ENCODE measurements at regions not wholly inside any gene's neighbourhood (a gene's known extent, or its start where the extent isn't known, plus 50 kb on each side); places are given as distances from the start of the nearest gene placed in this dataset.

GRCh38 chr13:44195245-44195644 lies 178.4 kb upstream of the SERP2 start:
- Histone ChIP-seq H4K20me1 (ENCODE audit: insufficient read depth, low read length) (no peaks in the 10 kb centered on the region), H3K4me1 (ENCODE audit: insufficient read depth, low read length) (peaks cover 22% of the 10 kb centered on the region), H3K27ac (ENCODE audit: extremely low read length, insufficient read depth, low read length) (no peak overlapping the region), H3K9me3 (ENCODE audit: low read length) (no peaks in the 10 kb centered on the region), H3K79me2 (ENCODE audit: insufficient read depth, low read length) (no peaks in the 10 kb centered on the region), H3K4me3 (replicated peaks in 1 of 3; ENCODE audit: insufficient read depth in 1 of 3, low read depth in 2 of 3, low read length in 3 of 3) (no peak overlapping the region), H3K4me2 (ENCODE audit: low read depth, low read length) (no peak overlapping the region), H3K9ac (ENCODE audit: insufficient read depth, low read depth, low read length) (no peak overlapping the region), H2AFZ (ENCODE audit: low read length) (no peak overlapping the region), H3K36me3 (replicated peaks in 1 of 2; ENCODE audit: control insufficient read depth in 1 of 2, insufficient read depth in 2 of 2, low read length in 2 of 2) (no peaks in the 10 kb centered on the region), H3K27me3 (ENCODE audit: control insufficient read depth in 1 of 2, insufficient read depth in 2 of 2, low read length in 2 of 2) (no peaks in the 10 kb centered on the region)
- ATAC-seq (no peak), FAIRE-seq (no peak), DNase-seq (ENCODE audit: low spot score) (no peak)
- ChIA-PET CTCF (ENCODE audit: low intra/inter-chr PET ratio, low total read pairs) (no interaction called here), POLR2A (no interaction called here)
- BruUV-seq (replicated peaks) = no TSS peak
- 55% methylated on average over 3 of the region's 3 CpGs for WGBS (ENCODE audit: low lambda C conversion rate)
- TF ChIP-seq ZNF713 (CRISPR knock-in tag; IDR thresholded peaks at IDR 0.05) (no peak), ZNF136 (CRISPR knock-in tag; IDR thresholded peaks at IDR 0.05; ENCODE audit: low read depth) (no peak)
- in situ Hi-C loops (cut with HindIII; ENCODE audit: extremely low pct_ligation_motif_present, low pct_unique_long_range_greater_than_20kb) (no loop called here), intact Hi-C loops (cut with micrococcal nuclease; ENCODE audit: unreplicated experiment) (no loop called here)

- in situ Hi-C loops (cut with HindIII; ENCODE audit: extremely low pct_ligation_motif_present, low pct_unique_long_range_greater_than_20kb) = no loop called here
- no TSS peak for BruUV-seq (replicated peaks)
- no peak for FAIRE-seq
- H3K4me1 ChIP-seq (ENCODE audit: insufficient read depth, low read length) = peaks cover 21% of the 10 kb centered on the region
- H3K27ac ChIP-seq (ENCODE audit: extremely low read length, insufficient read depth, low read length) = no peak overlapping the region
- CTCF ChIA-PET (ENCODE audit: low intra/inter-chr PET ratio, low total read pairs) = no interaction called here
- DNase-seq (ENCODE audit: low spot score) = no peak
- H3K36me3 ChIP-seq (replicated peaks in 1 of 2; ENCODE audit: control insufficient read depth in 1 of 2, insufficient read depth in 2 of 2, low read length in 2 of 2) = no peaks in the 10 kb centered on the region
- no peak overlapping the region for H3K4me3 ChIP-seq (replicated peaks in 1 of 3; ENCODE audit: insufficient read depth in 1 of 3, low read depth in 2 of 3, low read length in 3 of 3)
- no peaks in the 10 kb centered on the region for H3K9me3 ChIP-seq (ENCODE audit: low read length)
- H2AFZ ChIP-seq (ENCODE audit: low read length) = no peak overlapping the region
- intact Hi-C loops (cut with micrococcal nuclease; ENCODE audit: unreplicated experiment) = no loop called here
- no peaks in the 10 kb centered on the region for H3K27me3 ChIP-seq (ENCODE audit: control insufficient read depth in 1 of 2, insufficient read depth in 2 of 2, low read length in 2 of 2)
- no peak for ATAC-seq
- H4K20me1 ChIP-seq (ENCODE audit: insufficient read depth, low read length) = no peaks in the 10 kb centered on the region
- no peak overlapping the region for H3K4me2 ChIP-seq (ENCODE audit: low read depth, low read length)
- H3K9ac ChIP-seq (ENCODE audit: insufficient read depth, low read depth, low read length) = no peak overlapping the region
- 29% methylated on average over 1 of the region's 1 CpG for WGBS (ENCODE audit: low lambda C conversion rate)
- no peaks in the 10 kb centered on the region for H3K79me2 ChIP-seq (ENCODE audit: insufficient read depth, low read length)
- POLR2A ChIA-PET = no interaction called here
- TF ChIP-seq, protein P1, sequence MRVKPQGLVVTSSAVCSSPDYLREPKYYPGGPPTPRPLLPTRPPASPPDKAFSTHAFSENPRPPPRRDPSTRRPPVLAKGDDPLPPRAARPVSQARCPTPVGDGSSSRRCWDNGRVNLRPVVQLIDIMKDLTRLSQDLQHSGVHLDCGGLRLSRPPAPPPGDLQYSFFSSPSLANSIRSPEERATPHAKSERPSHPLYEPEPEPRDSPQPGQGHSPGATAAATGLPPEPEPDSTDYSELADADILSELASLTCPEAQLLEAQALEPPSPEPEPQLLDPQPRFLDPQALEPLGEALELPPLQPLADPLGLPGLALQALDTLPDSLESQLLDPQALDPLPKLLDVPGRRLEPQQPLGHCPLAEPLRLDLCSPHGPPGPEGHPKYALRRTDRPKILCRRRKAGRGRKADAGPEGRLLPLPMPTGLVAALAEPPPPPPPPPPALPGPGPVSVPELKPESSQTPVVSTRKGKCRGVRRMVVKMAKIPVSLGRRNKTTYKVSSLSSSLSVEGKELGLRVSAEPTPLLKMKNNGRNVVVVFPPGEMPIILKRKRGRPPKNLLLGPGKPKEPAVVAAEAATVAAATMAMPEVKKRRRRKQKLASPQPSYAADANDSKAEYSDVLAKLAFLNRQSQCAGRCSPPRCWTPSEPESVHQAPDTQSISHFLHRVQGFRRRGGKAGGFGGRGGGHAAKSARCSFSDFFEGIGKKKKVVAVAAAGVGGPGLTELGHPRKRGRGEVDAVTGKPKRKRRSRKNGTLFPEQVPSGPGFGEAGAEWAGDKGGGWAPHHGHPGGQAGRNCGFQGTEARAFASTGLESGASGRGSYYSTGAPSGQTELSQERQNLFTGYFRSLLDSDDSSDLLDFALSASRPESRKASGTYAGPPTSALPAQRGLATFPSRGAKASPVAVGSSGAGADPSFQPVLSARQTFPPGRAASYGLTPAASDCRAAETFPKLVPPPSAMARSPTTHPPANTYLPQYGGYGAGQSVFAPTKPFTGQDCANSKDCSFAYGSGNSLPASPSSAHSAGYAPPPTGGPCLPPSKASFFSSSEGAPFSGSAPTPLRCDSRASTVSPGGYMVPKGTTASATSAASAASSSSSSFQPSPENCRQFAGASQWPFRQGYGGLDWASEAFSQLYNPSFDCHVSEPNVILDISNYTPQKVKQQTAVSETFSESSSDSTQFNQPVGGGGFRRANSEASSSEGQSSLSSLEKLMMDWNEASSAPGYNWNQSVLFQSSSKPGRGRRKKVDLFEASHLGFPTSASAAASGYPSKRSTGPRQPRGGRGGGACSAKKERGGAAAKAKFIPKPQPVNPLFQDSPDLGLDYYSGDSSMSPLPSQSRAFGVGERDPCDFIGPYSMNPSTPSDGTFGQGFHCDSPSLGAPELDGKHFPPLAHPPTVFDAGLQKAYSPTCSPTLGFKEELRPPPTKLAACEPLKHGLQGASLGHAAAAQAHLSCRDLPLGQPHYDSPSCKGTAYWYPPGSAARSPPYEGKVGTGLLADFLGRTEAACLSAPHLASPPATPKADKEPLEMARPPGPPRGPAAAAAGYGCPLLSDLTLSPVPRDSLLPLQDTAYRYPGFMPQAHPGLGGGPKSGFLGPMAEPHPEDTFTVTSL (CRISPR knock-in tag; IDR thresholded peaks at IDR 0.05; ENCODE audit: borderline replicate concordance) = no peak
- TF ChIP-seq CHD2 (IDR thresholded peaks at IDR 0.05; ENCODE audit: low read depth, low read length) (no peak), ZNF253 (CRISPR knock-in tag; IDR thresholded peaks at IDR 0.05; ENCODE audit: borderline replicate concordance) (no peak), SMAD1 (CRISPR knock-in tag; IDR thresholded peaks at IDR 0.05; ENCODE audit: borderline replicate concordance, low read depth) (no peak), NFE2L2 (IDR thresholded peaks at IDR 0.05; ENCODE audit: low read length) (no peak), SP1 (IDR thresholded peaks at IDR 0.05) (no peak), SP1 (CRISPR knock-in tag; IDR thresholded peaks at IDR 0.05) (no peak), HNRNPLL (IDR thresholded peaks at IDR 0.05; ENCODE audit: low read depth, low read length, poor library complexity, severe bottlenecking) (no peak), ZNF160 (CRISPR knock-in tag; IDR thresholded peaks at IDR 0.05) (no peak), TBX2 (CRISPR knock-in tag; IDR thresholded peaks at IDR 0.05; ENCODE audit: borderline replicate concordance) (no peak)
These were observed 177.3 kb upstream of the SERP2 start for GRCh38 chr13:44196196-44196751.
